Endothelial cell of umbilical vein (primary cell): ENCODE measurements at regions not wholly inside any gene's neighbourhood (a gene's known extent, or its start where the extent isn't known, plus 50 kb on each side); places are given as distances from the start of the nearest gene placed in this dataset.

ENCODE experiments used
- BruUV-seq: library from RNA; stranded (reverse); fragments of 400-500 nt; replicated peaks from 2 replicates; lab custom pipeline; 2021; lab: Mats Ljungman, UMichigan
- CTCF ChIA-PET: fragments of 300-600, 350-600 bp; sonication (Branson Sonifier 250); formaldehyde crosslinking; loops from one replicate; lab custom pipeline; 2021; ENCODE audit warnings: antibody characterized with exemption, inconsistent platforms; lab: Charles Lee
- POLR2A ChIA-PET: fragments of 300-600, 350-600 bp; sonication (Branson Sonifier 250); formaldehyde crosslinking; loops from one replicate; lab custom pipeline; 2021; ENCODE audit warnings: antibody characterized with exemption, inconsistent platforms; lab: Charles Lee
- DNase-seq: peaks from one replicate; pipeline ENCODE4 v3.0.0-alpha.2; 2011; ENCODE audit warnings: low read depth, low spot score
- FAIRE-seq: peaks from 2 replicates; lab custom pipeline; 2011; peaks lifted over from hg19 to GRCh38; lab: Jason Lieb, UNC
- H2AFZ ChIP-seq: 2 replicates; pipeline ENCODE4 v1.6.0; 2012; ENCODE audit warnings: low read depth, low read length, control low read depth, inconsistent platforms
- H3K27ac ChIP-seq: 2 replicates; pipeline ENCODE4 v1.5.1; 2011; ENCODE audit warnings: low read depth, mild to moderate bottlenecking, control low read depth, low read length, moderate library complexity; ENCODE audit not compliant: insufficient read depth
- H3K27me3 ChIP-seq, 2 experiments: 2 replicates each; pipeline versions ENCODE4 v1.6.0 to v1.6.1; 2011; ENCODE audit warnings: low read length in 2 of 2, mixed read lengths in 1 of 2; ENCODE audit not compliant: control insufficient read depth in 2 of 2, insufficient read depth in 2 of 2
- H3K36me3 ChIP-seq, 2 experiments: 2 replicates in 1 of 2; 3 replicates in 1 of 2; pipeline ENCODE4 v1.5.1; 2011; ENCODE audit warnings: low read length in 2 of 2, mild to moderate bottlenecking in 1 of 2, moderate library complexity in 1 of 2; ENCODE audit not compliant: control insufficient read depth in 2 of 2, insufficient read depth in 2 of 2; ENCODE audit errors: extremely low read depth in 1 of 2
- H3K4me1 ChIP-seq: 3 replicates; pipeline ENCODE4 v1.5.1; 2011; ENCODE audit warnings: mild to moderate bottlenecking, low read length; ENCODE audit not compliant: control insufficient read depth, insufficient read depth; ENCODE audit errors: extremely low read depth
- H3K4me2 ChIP-seq: 2 replicates; pipeline ENCODE4 v1.6.1; 2011; ENCODE audit warnings: low read length, control low read depth, mixed read lengths; ENCODE audit not compliant: insufficient read depth
- H3K4me3 ChIP-seq, 3 experiments: fragments of 200-600 bp in 1 of 3; sonication (generic), shearing (Covaris generic) in 1 of 3; replicated peaks in 1 of 3; 2 replicates each; pipeline ENCODE4 v1.5.1; 2011 to 2016; ENCODE audit warnings: control low read depth in 3 of 3, low read length in 3 of 3, mild to moderate bottlenecking in 2 of 3, inconsistent platforms in 1 of 3, low read depth in 1 of 3, moderate library complexity in 1 of 3; ENCODE audit not compliant: insufficient read depth in 1 of 3
- H3K79me2 ChIP-seq: 2 replicates; pipeline ENCODE4 v1.6.0; 2012; ENCODE audit warnings: low read length, inconsistent platforms; ENCODE audit not compliant: control insufficient read depth, insufficient read depth
- H3K9ac ChIP-seq: replicated peaks from 2 replicates; pipeline ENCODE3; 2011; ENCODE audit warnings: low read length, control low read depth; ENCODE audit not compliant: insufficient read depth; ENCODE audit errors: extremely low read depth
- H3K9me1 ChIP-seq: replicated peaks from 3 replicates; pipeline ENCODE4 v1.6.0; 2011; ENCODE audit warnings: mild to moderate bottlenecking, low read length; ENCODE audit not compliant: control insufficient read depth, insufficient read depth; ENCODE audit errors: extremely low read depth
- H3K9me3 ChIP-seq: replicated peaks from 2 replicates; pipeline ENCODE4 v1.5.1; 2012; ENCODE audit warnings: low read length, inconsistent platforms; ENCODE audit not compliant: control insufficient read depth, insufficient read depth
- H4K20me1 ChIP-seq: replicated peaks from 2 replicates; pipeline ENCODE3; 2011; ENCODE audit warnings: mild to moderate bottlenecking, low read length; ENCODE audit not compliant: control insufficient read depth, insufficient read depth; ENCODE audit errors: extremely low read depth
- CTCF ChIP-seq, 2 donors: IDR thresholded peaks; 1 replicate in 1 of 2; 2 replicates in 1 of 2; pipeline ENCODE4 v1.5.1; 2011; ENCODE audit warnings: low read length in 2 of 2, mild to moderate bottlenecking in 2 of 2, moderate library complexity in 2 of 2, control low read depth in 1 of 2, inconsistent platforms in 1 of 2, low read depth in 1 of 2; ENCODE audit not compliant: insufficient read depth in 1 of 2; ENCODE audit errors: extremely low read depth in 1 of 2
- EZH2 ChIP-seq: IDR thresholded peaks from 2 replicates; pipeline ENCODE4 v1.6.1; 2012; ENCODE audit warnings: borderline replicate concordance, low read depth, mild to moderate bottlenecking, moderate library complexity, low read length, inconsistent platforms; ENCODE audit not compliant: severe bottlenecking
- FOS ChIP-seq: IDR thresholded peaks from 2 replicates; pipeline ENCODE4 v1.6.1; 2011; ENCODE audit warnings: mild to moderate bottlenecking, low read length, moderate library complexity, borderline replicate concordance; ENCODE audit not compliant: insufficient read depth
- GATA2 ChIP-seq: IDR thresholded peaks from 2 replicates; pipeline ENCODE4 v1.7.0; 2011; ENCODE audit warnings: low read depth, mild to moderate bottlenecking, moderate library complexity, mixed read lengths, low read length; ENCODE audit not compliant: insufficient read length, insufficient read depth
- JUN ChIP-seq: IDR thresholded peaks from 2 replicates; pipeline ENCODE4 v1.6.1; 2011; ENCODE audit warnings: borderline replicate concordance, low read depth; ENCODE audit not compliant: insufficient read length, insufficient read depth
- MAX ChIP-seq: IDR thresholded peaks from 2 replicates; pipeline ENCODE4 v1.6.1; 2011; ENCODE audit not compliant: insufficient read depth, insufficient read length
- MYC ChIP-seq: IDR thresholded peaks from one replicate; pipeline ENCODE4 v1.6.1; 2011; ENCODE audit warnings: mild to moderate bottlenecking, low read depth, low read length
- POLR2A ChIP-seq: IDR thresholded peaks from 2 replicates; pipeline ENCODE4 v1.6.1; 2012; ENCODE audit warnings: low read depth, mild to moderate bottlenecking, control low read depth, low read length
- POLR2AphosphoS5 ChIP-seq: IDR thresholded peaks from 2 replicates; pipeline ENCODE4 v1.6.1; 2012; ENCODE audit warnings: low read depth, mild to moderate bottlenecking, control low read depth, low read length, moderate library complexity; ENCODE audit not compliant: insufficient read depth
- dilution Hi-C: fragments of 300-500 bp; cut with MboI; formaldehyde crosslinking; loops from one replicate; pipeline ENCODE4 v1.15.0; 2019; ENCODE audit warnings: low sequenced_read_pairs; ENCODE audit not compliant: extremely low pct_ligation_motif_present
- intact Hi-C: fragments of 100-400 bp; cut with micrococcal nuclease; formaldehyde crosslinking; loops from one replicate; pipeline ENCODE4 v1.10.0; 2022

GRCh38 chr4:27316176-27316575 is 455.5 kb downstream of the STIM2 start:
- Histone ChIP-seq H2AFZ (no peak overlapping the region), H3K36me3 (no peaks in the 10 kb centered on the region), H4K20me1 (no peaks in the 10 kb centered on the region), H3K27ac (no peak overlapping the region), H3K9me3 (no peaks in the 10 kb centered on the region), H3K9ac (no peak overlapping the region), H3K4me1 (no peaks in the 10 kb centered on the region), H3K79me2 (no peaks in the 10 kb centered on the region), H3K27me3 (no peaks in the 10 kb centered on the region), H3K9me1 (no peaks in the 10 kb centered on the region), H3K4me2 (no peak overlapping the region), H3K4me3 (no peak overlapping the region)
- FAIRE-seq (no peak), DNase-seq (no peak)
- POLR2A ChIA-PET: no interaction called here
- intact Hi-C loops: no loop called here
- CTCF ChIA-PET: no interaction called here
- no TSS peak for BruUV-seq
- dilution Hi-C loops: no loop called here
- TF ChIP-seq MAX (no peak), CTCF (IDR thresholded peaks at IDR 0.05; ENCODE audit: extremely low read depth in 1 of 2, insufficient read depth in 1 of 2, low read depth in 1 of 2, low read length in 2 of 2) (no peak), GATA2 (no peak), POLR2AphosphoS5 (no peak), FOS (no peak), EZH2 (no peak), JUN (no peak), MYC (no peak), POLR2A (no peak)
